Stimulated activated CD4-positive, alpha-beta T cell treated with anti-CD3 and anti-CD28 coated beads, Interleukin-12 subunit alpha, Interleukin-12 subunit beta, amount 100 ng/mL, for 24 hours (primary cell): ENCODE measurements at regions not wholly inside any gene's neighbourhood (a gene's known extent, or its start where the extent isn't known, plus 50 kb on each side); places are given as distances from the start of the nearest gene placed in this dataset.

Experiments
- DNase-seq, 2 experiments: peaks; one replicate each; pipeline ENCODE4 v3.0.0-alpha.2; 2020; ENCODE audit warnings: low read depth in 2 of 2

DNA sequence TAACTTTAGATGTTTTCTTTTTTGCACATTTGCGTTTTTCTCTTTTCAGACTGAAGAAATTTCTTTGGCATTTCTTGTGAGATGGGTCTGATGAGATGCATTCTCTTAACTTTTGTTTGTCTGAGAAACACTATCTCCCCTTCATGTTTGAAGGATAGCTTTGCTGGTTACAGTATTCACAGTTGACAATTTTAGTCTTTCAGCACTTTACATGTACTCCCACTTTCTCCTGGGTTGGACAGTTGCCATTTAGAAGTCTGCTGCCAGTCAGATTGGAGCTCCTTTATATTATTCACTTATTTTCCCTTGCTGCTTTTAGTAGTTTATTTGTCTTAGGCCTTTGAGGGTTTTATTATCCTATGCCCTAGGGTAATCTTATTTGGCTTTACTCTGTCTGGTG, 67.3 kb upstream of the VOPP1 start:
- no peak for DNase-seq

DNA sequence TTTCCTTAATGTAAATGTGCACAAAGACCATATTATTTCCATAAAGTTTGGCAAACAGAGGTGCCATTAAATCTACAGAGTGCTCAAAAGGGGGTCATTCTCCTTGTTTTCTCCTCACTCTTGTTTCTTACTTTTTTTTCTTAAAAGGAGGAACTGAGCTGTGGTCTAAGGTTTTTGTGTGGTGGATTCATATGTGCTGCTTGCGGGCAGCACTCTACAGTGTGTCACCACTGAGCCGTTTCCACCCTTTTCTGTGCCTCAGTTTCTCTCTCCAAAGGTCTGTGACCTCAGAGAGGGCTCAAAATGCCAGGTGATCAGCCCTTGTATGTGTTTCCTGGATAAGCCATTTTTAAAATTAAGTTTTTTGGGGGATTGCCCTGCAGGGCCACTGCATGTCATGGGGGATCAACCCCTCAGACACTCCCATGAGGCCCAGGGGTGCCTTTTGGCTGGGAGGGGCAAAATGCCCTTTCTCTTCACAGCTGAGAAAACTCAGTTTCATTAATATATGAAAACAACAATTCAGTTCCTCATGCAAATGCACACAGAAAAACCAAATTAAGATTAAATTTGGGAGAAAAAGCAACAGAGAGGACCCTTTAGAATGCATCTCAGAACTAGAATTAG, 56.9 kb upstream of the VOPP1 start:
- DNase-seq = no peak

DNA sequence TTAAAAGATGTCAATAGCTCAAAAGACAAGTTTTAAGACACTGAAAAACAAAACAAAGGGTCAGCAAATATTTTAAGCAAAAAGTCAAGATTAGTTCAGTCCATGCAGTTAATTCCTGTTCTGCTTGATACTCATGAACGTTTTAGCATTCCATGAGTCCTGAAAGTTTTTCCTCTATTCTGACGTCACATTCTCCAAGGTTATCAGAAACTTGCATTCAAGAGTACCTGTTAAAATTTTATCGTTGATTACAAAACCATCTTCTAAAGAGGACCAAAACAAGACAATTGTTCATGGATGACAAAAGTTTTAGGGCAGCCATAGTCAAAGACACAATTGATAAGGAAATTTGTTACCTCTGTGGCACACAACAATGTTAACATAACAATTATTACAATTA, 52.5 kb upstream of the VOPP1 start:
- no peak for DNase-seq

DNA sequence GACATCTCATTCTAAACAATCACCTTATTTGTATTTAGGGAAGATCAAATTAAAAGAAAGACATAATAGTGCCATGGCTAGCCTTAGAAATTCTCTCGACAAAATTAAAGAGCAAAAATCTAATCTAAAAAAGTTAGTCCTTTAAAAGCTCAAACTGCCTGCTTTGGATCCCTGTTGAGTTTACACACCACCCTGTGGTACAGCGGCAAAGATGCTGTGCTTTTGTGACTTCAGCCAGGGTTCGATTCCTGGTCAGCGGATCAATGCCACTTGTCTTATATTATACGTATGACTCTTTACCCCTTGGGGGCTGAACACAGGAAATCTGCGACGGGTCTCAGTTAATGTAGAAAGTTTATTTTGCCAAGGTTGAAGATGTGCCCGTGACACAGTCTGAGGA, 51.3 kb upstream of the VOPP1 start:
- no peak for DNase-seq

DNA sequence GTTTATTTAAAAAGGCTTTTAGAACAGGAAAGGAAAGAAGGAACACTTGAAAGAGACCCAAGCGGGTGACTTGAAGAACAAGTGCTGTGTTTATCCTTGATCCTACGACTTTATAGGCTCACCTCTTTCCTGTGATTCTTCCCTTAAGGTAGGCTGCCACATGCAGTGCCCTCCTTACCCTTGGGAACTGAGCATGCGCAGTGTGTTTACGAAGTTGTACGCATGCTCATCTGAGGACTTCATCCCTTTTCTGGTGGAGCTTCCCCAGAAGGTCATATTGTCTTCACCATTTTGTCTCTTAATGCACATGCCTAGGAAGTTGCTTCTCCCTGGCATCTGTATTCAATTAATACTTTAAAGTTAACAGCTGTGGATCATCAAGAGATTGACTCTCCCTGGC, 49.9 kb upstream of the VOPP1 start:
- DNase-seq = no peak
